Spleen (tissue), 7 donors: ENCODE measurements at regions not wholly inside any gene's neighbourhood (a gene's known extent, or its start where the extent isn't known, plus 50 kb on each side); places are given as distances from the start of the nearest gene placed in this dataset.

Source experiments
- CTCF ChIP-seq, 11 experiments: fragments of 200-600 bp in 7 of 11; fragments of 450-650 bp in 4 of 11; sonication (generic) in 4 of 11; IDR thresholded peaks in 8 of 11; conservative IDR thresholded peaks in 3 of 11; 1 replicate in 7 of 11; 2 replicates in 4 of 11; pipeline versions ENCODE4 v1.4.0 to v1.8.0; 2016 to 2021; ENCODE audit warnings: antibody characterized with exemption in 11 of 11, inconsistent platforms in 4 of 11, mild to moderate bottlenecking in 1 of 11
- POLR2A ChIP-seq, 3 donors: fragments of 450-650 bp; IDR thresholded peaks; one replicate each; pipeline ENCODE4 v1.5.1; 2017; ENCODE audit warnings: antibody characterized with exemption in 3 of 3, mild to moderate bottlenecking in 1 of 3
- POLR2AphosphoS5 ChIP-seq, 3 donors: sonication (generic); formaldehyde crosslinking; IDR thresholded peaks; one replicate each; pipeline ENCODE4 v1.5.1; 2017; ENCODE audit warnings: antibody characterized with exemption in 3 of 3
- donor health status: DM: no; HTN: no; CAD: no; lungs with moderate emphysema.
- donor health status: DM: no; HTN: no; CAD: no.
- donor health status: DM: no; HTN: no; CAD: no.

- TF ChIP-seq CTCF (IDR thresholded peaks at IDR 0.05 in 8 of 11, conservative IDR thresholded peaks at IDR 0.05 in 3 of 11): no peak
- TF ChIP-seq POLR2A (IDR thresholded peaks at IDR 0.05): no peak
- TF ChIP-seq POLR2AphosphoS5 (IDR thresholded peaks at IDR 0.05): no peak
These were observed 109.6 kb upstream of the ABI3BP start for GRCh38 chr3:101102678-101103296.
